ENCODE measurements at regions not wholly inside any gene's neighbourhood (a gene's known extent, or its start where the extent isn't known, plus 50 kb on each side); places are given as distances from the start of the nearest gene placed in this dataset.

DNA sequence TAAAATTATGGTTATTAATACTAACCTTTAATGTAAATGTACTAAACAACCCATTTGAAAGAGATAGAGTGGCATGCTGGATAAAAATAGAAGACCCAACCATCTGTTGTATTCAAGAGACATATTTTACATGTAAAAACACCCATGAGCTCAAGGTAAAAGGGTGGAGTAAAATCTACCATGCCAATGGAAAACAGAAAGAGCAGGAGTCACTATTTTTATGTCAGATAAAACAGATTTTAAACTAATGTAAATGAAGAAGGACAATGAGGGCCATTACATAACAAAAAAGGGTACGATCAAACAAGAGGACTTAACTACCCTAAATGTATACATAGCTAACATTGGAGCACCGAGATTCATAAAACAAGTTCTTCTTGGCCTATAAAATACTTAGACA, 66.3 kb downstream of the ITM2A start:
- Mint-ChIP-seq H3K27ac (no peak overlapping the region), H3K36me3 (peaks cover 2% of the 10 kb centered on the region), H3K4me3 (peak overlapping the region in 1 of 4 donors; percentile 62), H3K9me3 (no peaks in the 10 kb centered on the region), H3K27me3 (peaks cover 2% of the 10 kb centered on the region), H3K4me1 (no peaks in the 10 kb centered on the region)

DNA sequence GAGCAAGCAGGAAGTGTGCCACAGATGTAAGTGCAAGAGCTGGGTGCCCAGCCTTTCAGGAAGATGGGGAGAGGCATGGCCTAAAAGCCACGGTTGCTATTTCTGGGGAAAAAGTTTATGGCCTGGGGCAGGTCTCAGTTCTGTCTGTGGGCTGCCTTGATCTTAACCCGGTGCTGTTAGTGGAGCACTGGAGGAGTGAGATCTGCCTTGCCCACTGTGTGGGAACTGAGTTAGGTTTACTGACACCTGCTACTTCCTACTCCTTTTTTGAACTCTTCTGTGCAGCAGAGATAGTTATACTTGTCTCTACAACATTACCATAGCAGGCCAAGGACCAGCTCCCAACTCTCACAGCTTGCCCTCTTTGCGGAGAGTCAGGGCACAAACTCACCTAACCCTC, 76.5 kb downstream of the ITM2A start:
- Mint-ChIP-seq H3K4me3 (no peak overlapping the region), H3K27ac (no peak overlapping the region), H3K4me1 (peaks cover 0 to 2% (median 0%) of the 10 kb centered on the region in 3 donors), H3K36me3 (peaks cover 6% of the 10 kb centered on the region), H3K9me3 (peaks cover 1 to 6% (median 2%) of the 10 kb centered on the region in 3 donors), H3K27me3 (peaks cover 7% of the 10 kb centered on the region)

DNA sequence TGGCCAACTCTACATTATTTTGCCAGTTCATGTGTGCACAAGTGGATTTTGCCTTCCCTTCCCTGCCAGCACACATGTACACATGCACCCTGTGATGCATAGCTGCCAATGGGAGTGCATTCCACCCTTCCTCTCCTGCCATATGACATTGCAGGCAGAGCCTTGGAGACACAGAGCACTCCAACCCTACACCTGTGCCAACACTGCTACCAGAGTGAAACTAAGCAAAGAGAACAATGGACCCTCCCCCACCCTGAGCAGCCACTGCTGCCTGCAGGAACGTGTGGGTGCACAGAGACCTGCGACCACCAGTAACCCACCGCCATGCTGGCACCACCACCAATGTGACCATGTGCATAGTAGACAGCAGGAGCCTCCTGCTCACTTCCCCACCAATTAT, 78.4 kb downstream of the ITM2A start:
- no peak overlapping the region for H3K27ac Mint-ChIP-seq
- H3K4me3 Mint-ChIP-seq = no peak overlapping the region
- peaks cover 1 to 6% (median 2%) of the 10 kb centered on the region in 3 donors for H3K9me3 Mint-ChIP-seq
- H3K4me1 Mint-ChIP-seq = peaks cover 0 to 2% (median 0%) of the 10 kb centered on the region in 3 donors
- peaks cover 5% of the 10 kb centered on the region for H3K27me3 Mint-ChIP-seq
- peaks cover 6% of the 10 kb centered on the region for H3K36me3 Mint-ChIP-seq

DNA sequence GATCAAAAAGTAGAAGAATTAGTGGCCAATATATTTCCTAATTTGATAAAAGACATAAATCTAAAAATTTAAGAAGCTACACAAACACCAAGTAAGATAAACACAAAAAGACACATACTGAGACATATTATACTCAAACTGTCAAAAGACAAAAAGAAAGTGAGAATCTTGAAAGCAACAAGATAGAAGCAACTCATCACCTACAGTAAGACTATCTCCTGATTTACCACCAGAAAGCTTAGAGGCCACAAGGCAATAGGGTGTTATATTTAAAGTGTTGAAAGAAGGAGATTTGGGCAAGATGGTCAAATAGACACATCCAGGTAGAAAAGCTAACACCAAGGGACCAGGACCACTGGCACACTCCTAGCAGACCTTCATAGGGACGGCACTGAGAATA, 79.4 kb downstream of the ITM2A start:
- Mint-ChIP-seq H3K4me1 (peaks cover 0 to 2% (median 0%) of the 10 kb centered on the region in 3 donors), H3K27ac (no peak overlapping the region), H3K36me3 (peaks cover 6% of the 10 kb centered on the region), H3K4me3 (no peak overlapping the region), H3K27me3 (peaks cover 5% of the 10 kb centered on the region), H3K9me3 (peaks cover under 1 to 2% (median 2%) of the 10 kb centered on the region in 3 donors)

DNA sequence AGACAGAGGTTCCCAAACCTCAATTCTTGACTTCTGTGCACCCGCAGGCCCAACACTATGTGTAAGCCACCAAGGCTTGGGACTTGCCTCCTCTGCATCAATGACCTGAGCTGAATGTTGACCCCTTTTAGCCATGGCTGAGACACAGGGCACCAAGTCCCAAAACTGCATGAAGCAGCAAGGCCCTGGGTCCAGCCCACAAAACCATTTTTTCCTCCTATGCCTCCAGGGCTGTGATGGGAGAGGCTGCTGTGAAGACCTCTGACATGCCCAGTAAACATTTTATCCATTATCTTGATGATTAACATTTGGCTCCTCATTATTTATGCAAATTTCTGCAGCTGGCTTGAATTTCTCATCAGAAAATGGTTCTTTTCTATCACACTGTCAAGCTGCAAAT, 85.4 kb downstream of the ITM2A start:
- peaks cover 6% of the 10 kb centered on the region for H3K36me3 Mint-ChIP-seq
- no peak overlapping the region for H3K4me3 Mint-ChIP-seq
- no peaks in the 10 kb centered on the region for H3K27me3 Mint-ChIP-seq
- no peaks in the 10 kb centered on the region for H3K4me1 Mint-ChIP-seq
- peaks cover 9 to 23% (median 10%) of the 10 kb centered on the region in 3 donors for H3K9me3 Mint-ChIP-seq
- H3K27ac Mint-ChIP-seq = no peak overlapping the region

DNA sequence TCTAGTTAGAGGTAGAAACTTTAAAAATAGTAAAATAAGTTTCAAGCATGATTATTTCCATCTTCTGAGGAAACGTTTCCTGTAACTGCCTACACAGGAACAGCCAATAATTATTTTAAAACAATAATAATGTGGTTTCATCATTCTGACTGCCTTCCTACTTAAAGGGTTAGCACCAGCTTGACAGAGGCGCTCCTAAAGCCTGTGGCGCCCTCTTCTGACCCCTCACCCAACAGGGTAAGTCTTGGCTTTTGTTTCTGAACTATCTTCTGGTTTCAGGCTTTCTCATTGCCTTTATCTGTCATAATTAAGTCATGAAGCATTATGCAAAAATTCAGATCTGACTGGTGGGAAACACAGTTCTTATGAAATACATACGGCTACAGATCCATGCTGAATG, 96.7 kb downstream of the ITM2A start:
- Mint-ChIP-seq H3K4me3 (no peak overlapping the region), H3K9me3 (no peaks in the 10 kb centered on the region), H3K4me1 (peaks cover 5 to 25% (median 22%) of the 10 kb centered on the region in 3 donors), H3K27me3 (no peaks in the 10 kb centered on the region), H3K27ac (peak overlapping the region in 1 of 3 donors; percentile 47), H3K36me3 (no peaks in the 10 kb centered on the region)

DNA sequence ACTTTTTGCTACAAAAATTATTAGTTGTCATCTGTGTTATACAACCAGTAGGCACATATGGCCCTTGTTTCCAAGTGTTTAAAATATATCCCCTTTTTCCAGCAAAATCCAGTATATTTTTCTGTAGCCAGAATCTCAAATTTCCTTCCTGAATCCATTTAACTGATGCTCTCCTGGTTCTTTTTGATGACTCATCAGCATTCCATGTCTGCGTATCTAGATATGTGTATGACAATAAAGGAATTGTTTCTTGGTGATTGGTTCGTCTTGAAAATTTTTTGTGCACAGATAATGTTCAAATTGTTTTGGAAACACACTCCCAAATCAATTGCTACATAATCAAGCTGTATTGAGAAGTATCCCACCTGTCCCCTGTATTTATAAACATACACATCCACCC, 98.3 kb downstream of the ITM2A start:
- H3K27me3 Mint-ChIP-seq = no peaks in the 10 kb centered on the region
- peak overlapping the region in 1 of 3 donors; percentile 14 for H3K27ac Mint-ChIP-seq
- no peaks in the 10 kb centered on the region for H3K36me3 Mint-ChIP-seq
- H3K9me3 Mint-ChIP-seq = no peaks in the 10 kb centered on the region
- peaks cover 5 to 26% (median 24%) of the 10 kb centered on the region in 3 donors for H3K4me1 Mint-ChIP-seq
- H3K4me3 Mint-ChIP-seq = no peak overlapping the region

DNA sequence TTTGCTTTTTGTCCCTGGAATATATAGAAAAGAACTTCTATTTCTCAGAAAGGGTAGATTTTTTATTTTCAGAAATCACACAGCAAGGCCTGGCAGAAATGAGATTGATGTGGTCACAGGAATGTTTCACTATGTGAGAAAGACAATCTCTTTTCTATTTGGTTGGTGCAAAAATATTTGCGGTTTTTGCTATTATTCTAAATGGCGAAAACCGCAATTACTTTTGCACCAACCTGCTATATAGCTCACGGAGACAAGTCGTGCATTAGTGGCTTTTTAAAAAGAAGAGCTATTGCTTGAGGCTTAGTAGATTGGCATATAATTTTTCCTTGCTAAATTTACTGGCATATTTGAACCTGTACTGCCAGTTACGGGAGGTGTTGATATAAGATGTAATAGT, 100.4 kb downstream of the ITM2A start:
- Mint-ChIP-seq H3K4me1 (peaks cover 14 to 40% (median 37%) of the 10 kb centered on the region in 3 donors), H3K4me3 (no peak overlapping the region), H3K27ac (peak overlapping the region in 1 of 3 donors; percentile 65), H3K9me3 (no peaks in the 10 kb centered on the region), H3K27me3 (no peaks in the 10 kb centered on the region), H3K36me3 (no peaks in the 10 kb centered on the region)

DNA sequence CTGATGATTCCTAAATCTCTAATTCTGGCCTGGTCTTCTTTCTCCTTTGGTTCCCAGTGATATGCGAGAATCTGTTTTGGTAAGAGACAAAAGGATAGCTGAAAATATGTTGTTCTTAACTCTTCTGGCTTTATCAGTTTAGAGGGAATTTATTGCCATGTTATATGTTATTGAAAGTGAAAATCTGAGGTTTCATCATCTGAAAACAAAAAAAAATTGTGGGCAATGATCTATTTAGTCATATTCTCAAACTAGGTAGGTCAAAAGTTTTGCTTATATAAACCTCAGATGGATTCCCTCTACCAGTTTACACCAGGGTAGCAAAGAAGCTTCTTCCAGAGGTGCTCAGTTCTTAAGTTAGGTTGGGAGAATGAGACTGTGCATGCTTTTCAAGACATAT, 103.6 kb downstream of the ITM2A start:
- no peaks in the 10 kb centered on the region for H3K36me3 Mint-ChIP-seq
- no peaks in the 10 kb centered on the region for H3K27me3 Mint-ChIP-seq
- peak overlapping the region in 1 of 4 donors; percentile 20 for H3K4me3 Mint-ChIP-seq
- peaks cover 25 to 49% (median 46%) of the 10 kb centered on the region in 3 donors for H3K4me1 Mint-ChIP-seq
- H3K9me3 Mint-ChIP-seq = no peaks in the 10 kb centered on the region
- peak overlapping the region; percentile 0 to 43 (median 4) for H3K27ac Mint-ChIP-seq

DNA sequence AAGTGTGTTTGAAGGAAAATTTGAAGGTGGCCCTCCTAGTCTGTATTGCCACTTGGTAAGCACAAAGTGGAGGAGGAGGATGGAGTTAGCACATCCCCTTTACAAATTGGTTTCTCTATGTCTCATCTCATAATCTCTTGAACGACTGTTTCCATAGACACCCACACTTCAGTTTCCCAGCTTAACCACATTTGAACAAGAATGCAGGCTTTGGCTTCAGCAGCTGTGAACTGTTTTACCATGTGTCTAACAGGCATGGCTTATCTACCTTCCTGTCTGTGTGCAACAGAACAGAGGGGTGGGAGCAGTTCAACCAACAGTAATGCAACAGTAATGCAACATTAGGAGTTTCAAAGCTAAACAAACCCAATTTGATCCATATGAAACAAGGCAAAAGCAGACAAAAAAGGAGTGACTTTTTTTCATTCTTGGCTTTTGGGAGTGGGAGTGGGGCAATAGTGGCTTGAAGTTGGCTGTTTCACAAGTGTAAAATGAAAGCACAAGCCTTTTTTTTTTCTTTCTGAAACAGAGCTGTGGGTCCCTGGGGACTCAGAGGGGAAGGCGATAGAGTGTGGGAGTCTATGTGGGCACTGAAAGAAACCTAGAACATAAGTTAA, 108.0 kb downstream of the ITM2A start:
- H3K27ac Mint-ChIP-seq = peak overlapping the region; percentile 83 to 93 (median 89)
- H3K27me3 Mint-ChIP-seq = no peaks in the 10 kb centered on the region
- H3K9me3 Mint-ChIP-seq = peaks cover 0 to 4% (median 1%) of the 10 kb centered on the region in 3 donors
- peaks cover 27 to 48% (median 34%) of the 10 kb centered on the region in 3 donors for H3K4me1 Mint-ChIP-seq
- peak overlapping the region; percentile 47 to 87 (median 72) for H3K4me3 Mint-ChIP-seq
- H3K36me3 Mint-ChIP-seq = peaks cover 2% of the 10 kb centered on the region

DNA sequence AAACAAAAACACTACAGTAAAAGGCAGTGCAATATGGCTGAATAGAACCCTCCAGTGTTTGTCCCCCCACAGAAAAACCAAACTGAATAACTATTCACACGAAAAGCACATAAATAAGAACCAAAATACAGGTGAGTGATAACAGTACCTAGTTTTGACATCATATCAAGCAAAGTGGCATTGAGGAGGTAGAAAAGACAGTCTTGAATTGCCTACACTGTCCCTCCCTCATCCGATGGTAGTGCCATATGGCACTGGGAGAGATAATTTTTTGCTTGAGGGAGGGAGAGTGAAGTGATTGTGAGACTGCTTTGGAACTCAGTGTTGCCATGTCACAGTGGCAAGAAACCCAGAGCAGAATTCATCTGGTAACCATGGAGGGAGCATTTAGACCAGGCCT, 99.2 kb downstream of the GPR174 start:
- peak overlapping the region in 1 of 3 donors; percentile 82 for H3K27ac Mint-ChIP-seq
- peaks cover 0 to 7% (median 0%) of the 10 kb centered on the region in 3 donors for H3K9me3 Mint-ChIP-seq
- H3K27me3 Mint-ChIP-seq = peaks cover 2% of the 10 kb centered on the region
- peaks cover 0 to 6% (median 5%) of the 10 kb centered on the region in 3 donors for H3K4me1 Mint-ChIP-seq
- H3K4me3 Mint-ChIP-seq = no peak overlapping the region
- peaks cover 5% of the 10 kb centered on the region for H3K36me3 Mint-ChIP-seq

DNA sequence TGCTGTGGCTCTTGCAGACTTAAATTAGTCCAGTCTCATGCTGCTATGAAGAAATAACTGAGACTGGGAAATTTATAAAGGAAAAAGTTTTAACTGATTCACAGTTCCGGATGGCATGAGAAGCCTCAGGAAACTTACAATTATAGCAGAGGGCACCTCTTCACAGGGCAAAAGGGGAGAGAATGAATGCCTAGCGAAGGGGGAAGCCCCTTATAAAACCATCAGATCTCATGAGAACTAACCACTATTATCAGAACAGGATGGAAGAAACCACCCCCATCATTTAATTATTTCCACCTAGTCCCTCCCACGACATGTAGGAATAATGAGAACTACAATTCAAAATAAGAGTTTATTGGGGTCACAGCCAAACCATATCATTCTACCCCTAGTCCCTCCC, 91.4 kb downstream of the GPR174 start:
- Mint-ChIP-seq H3K27me3 (peaks cover 2% of the 10 kb centered on the region), H3K4me1 (peaks cover 6 to 10% (median 7%) of the 10 kb centered on the region in 3 donors), H3K36me3 (peaks cover 9% of the 10 kb centered on the region), H3K4me3 (no peak overlapping the region), H3K27ac (no peak overlapping the region), H3K9me3 (no peaks in the 10 kb centered on the region)

DNA sequence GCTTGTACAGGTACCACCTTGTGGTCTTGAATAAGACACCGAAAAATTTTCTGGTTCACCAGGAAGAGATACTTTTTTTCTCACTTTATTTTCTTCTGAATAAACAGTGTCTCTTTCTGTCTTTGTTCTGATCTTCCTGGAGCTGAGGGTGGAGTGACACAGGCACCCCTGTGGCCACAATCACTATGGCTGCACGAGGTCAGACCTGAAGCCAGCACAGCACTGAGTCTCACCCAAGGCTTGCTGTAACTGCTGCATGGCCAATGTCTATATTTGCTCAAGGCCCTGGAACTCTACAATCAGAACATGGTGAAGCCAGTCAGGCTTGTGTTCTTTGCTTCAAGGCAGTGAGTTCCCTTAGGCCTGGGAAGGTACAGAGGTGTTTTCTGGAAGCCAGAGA, 87.2 kb downstream of the GPR174 start:
- Mint-ChIP-seq H3K36me3 (peaks cover 7% of the 10 kb centered on the region), H3K4me1 (peaks cover 5 to 14% (median 6%) of the 10 kb centered on the region in 3 donors), H3K9me3 (no peaks in the 10 kb centered on the region), H3K27me3 (no peaks in the 10 kb centered on the region), H3K27ac (no peak overlapping the region), H3K4me3 (no peak overlapping the region)

Measured in IgD-negative memory B cell (primary cell).